ENCODE measurements at regions not wholly inside any gene's neighbourhood (a gene's known extent, or its start where the extent isn't known, plus 50 kb on each side); places are given as distances from the start of the nearest gene placed in this dataset.

- TF ChIP-seq CTCF (IDR thresholded peaks at IDR 0.05) (no peak), ZFX (IDR thresholded peaks at IDR 0.05; ENCODE audit: borderline replicate concordance) (no peak)
Measured at GRCh38 chr4:8763966-8764901, 107.4 kb downstream of the HMX1 start.
